ENCODE measurements at regions not wholly inside any gene's neighbourhood (a gene's known extent, or its start where the extent isn't known, plus 50 kb on each side); places are given as distances from the start of the nearest gene placed in this dataset.

GRCh38 chr9:88691811-88692210 is 156.8 kb downstream of the NXNL2 start:
- no peak for FAIRE-seq

DNA sequence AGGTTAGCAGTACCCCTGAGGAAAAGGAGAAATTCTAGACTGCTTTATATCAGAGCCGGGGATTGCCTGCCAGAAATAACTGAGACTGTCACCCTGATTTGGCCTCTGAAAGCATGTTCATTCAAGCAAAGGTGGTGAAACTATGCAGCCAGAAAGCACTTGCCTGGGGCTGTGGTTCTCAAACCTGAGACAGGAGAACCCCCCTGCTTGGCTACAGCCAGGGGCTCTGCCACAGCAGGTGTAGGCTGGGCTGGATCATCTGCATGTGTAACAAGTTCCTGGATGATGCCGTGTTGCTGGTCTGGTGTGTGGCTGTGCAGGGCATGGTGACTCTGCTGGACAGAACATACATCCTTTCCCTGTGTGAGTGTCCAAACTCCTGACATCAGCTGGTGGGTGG is 157.8 kb downstream of the NXNL2 start:
- FAIRE-seq, result no peak
- DNase-seq (ENCODE audit: low spot score), result no peak

More at GRCh38 chr9:88691811-88692210, 156.8 kb downstream of the NXNL2 start:
- DNase-seq (ENCODE audit: low spot score), result no peak

DNA sequence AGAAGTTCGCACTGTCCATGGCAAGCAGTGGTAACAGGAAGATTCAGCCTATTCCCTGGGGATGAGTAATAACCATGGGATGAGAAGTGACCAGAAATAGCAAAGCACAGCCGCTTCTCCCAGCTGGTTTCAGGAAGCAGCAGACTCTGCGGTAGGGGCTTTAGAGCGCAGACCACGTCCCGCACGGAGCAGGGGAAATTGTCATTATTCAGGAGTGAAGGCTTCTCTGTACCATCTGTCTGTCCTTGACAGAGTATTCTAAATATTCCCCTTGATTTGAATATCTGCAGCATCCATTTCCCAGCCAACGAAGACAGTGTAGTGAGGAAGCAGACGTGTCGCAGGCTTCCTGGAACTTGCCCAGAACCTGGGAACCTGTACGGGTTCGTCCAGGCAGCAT is 159.6 kb downstream of the NXNL2 start:
- FAIRE-seq (no peak), DNase-seq (ENCODE audit: low spot score) (peak; percentile 19)

DNA sequence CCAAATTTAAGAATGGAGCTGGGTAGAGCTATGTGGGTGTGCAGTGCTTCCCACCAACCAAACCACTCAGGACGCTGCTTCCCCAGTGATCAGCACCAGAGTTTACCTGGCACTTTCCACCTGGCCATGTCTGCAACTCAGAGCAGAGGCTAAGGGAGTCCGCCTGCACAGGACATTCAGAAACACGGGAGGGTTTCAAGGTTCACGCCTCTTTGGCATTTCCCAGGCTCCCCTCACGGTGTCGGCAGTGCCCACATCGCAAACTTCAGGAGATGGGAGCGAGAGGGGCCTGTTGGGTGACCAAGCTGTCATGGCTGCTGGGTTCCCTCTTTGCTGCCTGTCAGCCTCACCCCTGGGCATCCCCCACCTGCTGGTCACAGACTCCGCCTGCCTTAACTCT is 161.5 kb downstream of the NXNL2 start:
- FAIRE-seq (no peak), DNase-seq (ENCODE audit: low spot score) (no peak)

DNA sequence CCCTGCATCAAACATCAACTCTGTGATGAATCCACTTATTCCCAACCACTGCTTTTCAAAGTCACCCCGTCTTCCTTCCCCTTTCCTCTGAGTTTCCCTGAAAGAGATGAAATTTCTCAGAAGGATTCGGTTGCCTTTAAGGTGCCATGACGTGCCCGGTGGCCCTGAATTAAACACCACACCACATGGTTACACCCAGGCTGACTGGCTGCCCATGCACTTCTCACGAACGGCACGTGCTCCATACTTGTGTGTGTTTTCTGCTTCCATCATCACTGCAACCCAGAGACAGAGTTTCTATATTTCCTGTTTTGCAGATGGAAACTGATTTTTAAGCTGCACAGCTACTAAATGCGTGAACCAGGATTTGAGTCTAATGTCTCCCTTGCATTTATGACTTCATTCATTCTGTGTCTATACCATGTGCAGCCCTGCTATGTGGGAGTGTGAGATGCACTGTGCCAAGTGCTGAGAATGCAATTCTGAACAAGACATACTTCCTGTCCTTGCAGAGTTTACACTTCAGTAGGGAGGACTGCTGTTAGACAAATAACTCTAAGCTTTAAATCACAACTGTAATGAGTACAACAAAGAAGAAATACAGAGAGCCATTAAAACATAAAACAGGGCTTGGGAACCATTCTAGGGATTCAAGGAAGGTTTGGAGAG is 162.9 kb downstream of the NXNL2 start:
- FAIRE-seq, result peak; percentile 42

GRCh38 chr9:88702985-88703384 is 168.0 kb downstream of the NXNL2 start:
- FAIRE-seq (no peak), DNase-seq (ENCODE audit: low spot score) (no peak)

More for the DNA sequence above, 162.9 kb downstream of the NXNL2 start:
- no peak for DNase-seq (ENCODE audit: low spot score)

DNA sequence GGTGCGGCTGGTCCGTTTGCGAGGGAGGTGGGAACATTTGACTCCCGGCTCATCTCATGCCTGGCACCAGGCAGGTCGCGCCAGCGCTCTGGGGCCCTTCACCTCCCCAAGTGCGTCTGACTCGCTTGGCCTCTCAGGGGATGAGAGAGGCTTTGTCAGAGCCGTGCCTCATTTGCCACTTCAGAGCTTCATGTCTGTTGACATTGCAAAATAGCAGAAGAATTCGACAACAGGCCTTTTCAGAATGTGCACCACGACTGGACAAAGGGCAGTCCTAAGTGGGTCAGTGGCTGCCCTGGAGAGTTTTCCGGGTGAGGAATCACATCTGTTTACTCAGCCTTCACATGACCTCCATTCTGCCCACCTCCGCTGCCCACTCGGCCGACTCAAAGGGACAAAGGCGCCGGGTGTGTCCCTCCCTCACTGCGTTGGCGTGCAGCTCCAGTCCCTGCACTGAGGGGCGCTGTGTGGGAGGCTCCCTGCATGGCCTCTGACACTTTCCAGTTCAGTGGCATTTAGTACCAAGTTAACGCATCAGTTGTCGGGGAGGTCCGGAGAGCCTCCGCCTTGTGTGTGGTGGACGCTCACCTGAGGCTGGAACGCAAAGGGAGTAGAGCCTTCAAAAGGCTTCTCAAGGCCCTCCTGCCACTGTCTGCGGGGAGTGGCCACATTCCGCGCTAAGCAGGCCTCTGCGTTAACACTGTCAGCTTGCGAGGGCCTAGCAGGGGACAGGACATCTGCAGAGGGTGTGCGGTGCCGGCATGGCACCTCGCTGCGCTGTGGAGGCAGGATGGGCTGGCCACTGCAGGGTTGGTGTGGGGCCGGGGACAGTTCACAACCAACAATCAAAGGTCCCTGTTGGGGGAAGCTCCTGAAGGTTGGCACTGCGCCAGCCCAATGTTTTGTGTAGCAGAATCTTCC is 171.5 kb downstream of the NXNL2 start:
- no peak for DNase-seq (ENCODE audit: low spot score)
- no peak for FAIRE-seq

GRCh38 chr9:88710449-88710848 is 175.5 kb downstream of the NXNL2 start:
- DNase-seq (ENCODE audit: low spot score), result no peak
- no peak for FAIRE-seq

DNA sequence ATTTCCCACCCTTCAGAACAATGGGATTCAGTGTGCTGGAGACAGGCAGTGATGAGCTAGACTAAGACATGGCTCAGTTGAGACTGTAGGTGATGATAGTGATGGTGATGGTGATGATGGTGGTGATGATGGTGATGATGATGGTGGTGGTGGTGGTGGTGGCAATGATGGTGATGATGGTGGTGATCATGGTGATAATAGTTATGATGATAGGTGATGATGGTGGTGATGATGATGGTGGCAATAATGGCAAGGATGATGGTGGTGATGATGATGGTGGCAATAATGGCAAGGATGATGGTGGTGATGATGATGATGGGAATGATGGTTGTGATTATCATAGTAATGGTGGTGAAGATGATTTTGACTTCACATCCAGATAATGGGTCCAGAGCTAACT is 176.7 kb downstream of the NXNL2 start:
- DNase-seq (ENCODE audit: low spot score) (no peak), FAIRE-seq (peak; percentile 92)

DNA sequence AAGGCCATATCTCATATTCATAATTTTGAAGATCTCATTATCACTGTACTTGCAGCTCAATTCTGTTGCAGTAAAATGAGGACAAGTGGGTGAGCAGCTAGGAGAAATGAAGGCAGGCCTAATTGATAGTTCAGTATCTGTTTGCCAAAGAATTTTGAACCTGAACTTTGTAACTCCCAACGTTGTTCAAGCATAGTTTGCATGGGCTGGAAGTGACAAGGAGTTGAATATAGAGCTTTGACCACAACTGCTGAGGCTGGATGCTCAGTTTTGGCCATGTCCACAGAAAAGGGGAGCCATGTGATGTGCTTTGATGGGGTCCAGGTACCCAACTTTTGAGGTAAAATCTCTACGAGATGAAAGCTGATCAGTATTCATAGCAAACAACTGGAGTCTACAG is 177.5 kb downstream of the NXNL2 start:
- FAIRE-seq (no peak), DNase-seq (ENCODE audit: low spot score) (no peak)

DNA sequence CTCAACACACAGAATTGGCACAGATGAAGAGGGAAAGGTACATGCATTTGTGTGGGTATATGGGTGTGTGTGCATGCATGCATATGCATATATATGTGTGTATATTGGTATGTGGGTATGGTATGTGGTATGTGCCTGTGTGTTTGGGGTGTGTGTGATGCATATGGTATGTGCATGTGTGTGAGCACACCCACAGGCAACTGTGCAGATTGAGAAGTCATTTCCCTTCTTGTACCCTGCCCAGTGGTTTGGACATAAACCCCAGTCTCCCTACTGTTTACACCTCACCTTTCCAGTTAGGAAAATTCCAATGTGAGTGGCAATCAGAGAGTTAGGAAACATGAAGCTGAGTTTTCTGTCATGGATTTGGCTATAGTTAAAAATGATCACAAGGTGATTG is 178.0 kb downstream of the NXNL2 start:
- DNase-seq (ENCODE audit: low spot score), result no peak
- peak; percentile 46 for FAIRE-seq

GRCh38 chr9:88716596-88717290 is 181.8 kb downstream of the NXNL2 start:
- DNase-seq (ENCODE audit: low spot score) (no peak), FAIRE-seq (no peak)

DNA sequence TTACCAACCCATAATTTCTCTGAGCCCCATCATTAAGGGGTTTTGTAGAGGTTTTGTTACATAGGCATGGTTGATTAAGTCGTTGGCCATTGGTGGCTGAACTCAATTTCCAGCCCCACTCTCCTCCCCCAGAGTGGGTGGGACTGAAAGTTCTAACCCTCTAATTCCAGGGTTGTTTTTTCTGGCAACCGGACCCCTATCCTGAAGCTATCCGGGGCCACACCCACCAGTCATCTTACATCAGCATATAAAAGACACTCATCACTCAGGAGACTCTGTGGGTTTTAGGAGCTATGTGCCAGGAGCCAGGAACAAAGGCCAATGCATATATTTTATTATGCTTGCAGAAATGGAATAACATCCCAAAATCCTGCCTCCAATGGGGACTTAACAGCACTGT is 186.0 kb downstream of the NXNL2 start:
- FAIRE-seq (no peak), DNase-seq (ENCODE audit: low spot score) (no peak)

- FAIRE-seq (no peak), DNase-seq (ENCODE audit: low spot score) (no peak)
These were observed 186.7 kb downstream of the NXNL2 start for GRCh38 chr9:88721495-88722279.

GRCh38 chr9:88722753-88723152 is 187.8 kb downstream of the NXNL2 start:
- FAIRE-seq (no peak), DNase-seq (ENCODE audit: low spot score) (no peak)

DNA sequence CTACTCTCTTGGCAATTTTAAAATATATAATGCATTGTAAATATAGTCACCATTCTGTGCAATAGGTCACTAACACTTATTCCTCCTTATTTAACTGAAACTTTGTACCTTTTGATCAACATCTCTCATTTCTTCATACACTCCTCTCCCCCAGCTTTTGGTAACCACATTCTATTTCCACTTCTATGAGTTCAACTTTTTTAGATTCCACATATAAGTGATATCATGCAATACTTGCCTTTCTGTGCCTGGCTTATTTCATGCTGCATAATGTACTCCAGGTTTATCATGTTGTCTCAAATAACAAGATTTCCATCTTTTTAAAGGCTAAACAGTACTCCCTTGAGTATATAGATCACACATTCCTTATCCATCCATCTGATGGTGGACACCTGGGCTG is 188.8 kb downstream of the NXNL2 start:
- no peak for DNase-seq (ENCODE audit: low spot score)
- FAIRE-seq, result no peak

- no peak for DNase-seq (ENCODE audit: low spot score)
- no peak for FAIRE-seq
These were observed 189.4 kb downstream of the NXNL2 start for GRCh38 chr9:88724331-88724730.

- no peak for DNase-seq (ENCODE audit: low spot score)
- no peak for FAIRE-seq
These were observed 190.5 kb downstream of the NXNL2 start for GRCh38 chr9:88725300-88726019.

GRCh38 chr9:88726803-88727202 is 191.8 kb downstream of the NXNL2 start:
- no peak for DNase-seq (ENCODE audit: low spot score)
- no peak for FAIRE-seq

DNA sequence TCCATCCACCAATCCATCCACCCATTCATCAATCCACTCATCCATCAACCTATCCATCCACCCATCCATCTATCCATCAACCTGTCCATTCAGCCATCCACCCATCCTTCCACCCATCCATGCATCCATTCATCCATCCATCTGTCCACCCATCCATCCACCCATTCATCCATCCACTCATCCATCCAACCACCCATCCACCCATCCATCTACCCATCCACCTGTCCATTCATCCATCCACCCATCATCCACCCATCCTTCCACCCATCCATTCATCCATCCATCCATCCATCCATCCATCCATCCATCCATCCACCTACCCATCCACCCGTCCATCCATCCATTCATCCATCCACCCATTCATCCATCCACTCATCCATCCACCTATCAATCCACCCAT is 195.8 kb downstream of the NXNL2 start:
- DNase-seq (ENCODE audit: low spot score), result no peak
- FAIRE-seq, result peak; percentile 92

GRCh38 chr9:88732128-88732527 is 197.2 kb downstream of the NXNL2 start:
- no peak for FAIRE-seq
- no peak for DNase-seq (ENCODE audit: low spot score)
